C4-2B (cell line): ENCODE measurements at regions not wholly inside any gene's neighbourhood (a gene's known extent, or its start where the extent isn't known, plus 50 kb on each side); places are given as distances from the start of the nearest gene placed in this dataset.

Source experiments
- CTCF ChIP-seq: fragments of 450-650 bp; conservative IDR thresholded peaks from 2 replicates; pipeline ENCODE4 v1.5.1; 2017; ENCODE audit warnings: mild to moderate bottlenecking
- ZFX ChIP-seq: fragments of 450-650 bp; IDR thresholded peaks from 2 replicates; pipeline ENCODE4 v1.6.1; 2017

GRCh38 chr18:2164644-2165550 lies 406.4 kb downstream of the METTL4 start:
- TF ChIP-seq CTCF, result no peak
- TF ChIP-seq ZFX, result no peak
